NCI-H345 treated with DMSO at 0.1 percent for 48 hours (cell line): ENCODE measurements at regions not wholly inside any gene's neighbourhood (a gene's known extent, or its start where the extent isn't known, plus 50 kb on each side); places are given as distances from the start of the nearest gene placed in this dataset.

Experiments used
- DNase-seq: peaks from one replicate; lab custom pipeline; 2025; ENCODE audit not compliant: unreplicated experiment; lab: John Stamatoyannopoulos, UW

- no peak for DNase-seq
Observed at GRCh38 chr20:12265662-12266061, 348.0 kb downstream of the BTBD3 start.

GRCh38 chr20:12269579-12269978 lies 351.9 kb downstream of the BTBD3 start:
- DNase-seq, result no peak

- no peak for DNase-seq
Observed at GRCh38 chr20:12270863-12271262, 353.2 kb downstream of the BTBD3 start.

GRCh38 chr20:12276011-12276673 lies 358.4 kb downstream of the BTBD3 start:
- DNase-seq, result no peak

GRCh38 chr20:12287575-12287974 lies 369.9 kb downstream of the BTBD3 start:
- no peak for DNase-seq

GRCh38 chr20:12289465-12289864 lies 371.8 kb downstream of the BTBD3 start:
- DNase-seq, result no peak

- no peak for DNase-seq
Observed at GRCh38 chr20:12291386-12291785, 373.7 kb downstream of the BTBD3 start.

- DNase-seq, result no peak
Observed at GRCh38 chr20:12293900-12294299, 376.2 kb downstream of the BTBD3 start.

- no peak for DNase-seq
Observed at GRCh38 chr20:12294678-12295077, 377.0 kb downstream of the BTBD3 start.

- peak; percentile 23 for DNase-seq
Observed at GRCh38 chr20:12305188-12305950, 387.7 kb downstream of the BTBD3 start.

GRCh38 chr20:12306107-12306506 lies 388.4 kb downstream of the BTBD3 start:
- no peak for DNase-seq

GRCh38 chr20:12311094-12311865 lies 393.6 kb downstream of the BTBD3 start:
- no peak for DNase-seq

- no peak for DNase-seq
Observed at GRCh38 chr20:12315652-12316051, 398.0 kb downstream of the BTBD3 start.

- DNase-seq, result no peak
Observed at GRCh38 chr20:12316794-12317193, 399.1 kb downstream of the BTBD3 start.

GRCh38 chr20:12317433-12317832 lies 399.7 kb downstream of the BTBD3 start:
- DNase-seq, result no peak

GRCh38 chr20:12318043-12318442 lies 400.4 kb downstream of the BTBD3 start:
- DNase-seq, result no peak

GRCh38 chr20:12321736-12322135 lies 404.0 kb downstream of the BTBD3 start:
- DNase-seq, result no peak

- no peak for DNase-seq
Observed at GRCh38 chr20:12327205-12327604, 409.5 kb downstream of the BTBD3 start.

GRCh38 chr20:12331236-12331635 lies 413.5 kb downstream of the BTBD3 start:
- DNase-seq, result no peak

- no peak for DNase-seq
Observed at GRCh38 chr20:12337601-12338000, 419.9 kb downstream of the BTBD3 start.

GRCh38 chr20:12345978-12346377 lies 428.3 kb downstream of the BTBD3 start:
- DNase-seq, result no peak

- DNase-seq, result no peak
Observed at GRCh38 chr20:12353842-12354241, 436.1 kb downstream of the BTBD3 start.
